BLaER1 treated with 17β-estradiol and CSF1 and Interleukin-3, amounts not matched to agents 10 nM and 100 nM (cell line): ENCODE measurements at regions not wholly inside any gene's neighbourhood (a gene's known extent, or its start where the extent isn't known, plus 50 kb on each side); places are given as distances from the start of the nearest gene placed in this dataset.

ENCODE experiments used
- H3K27ac ChIP-seq, 11 experiments: shearing (Covaris generic); formaldehyde crosslinking; 2 replicates each; pipeline ENCODE4 v1.8.1; 2022
- H3K27me3 ChIP-seq, 11 experiments: shearing (Covaris generic); formaldehyde crosslinking; 2 replicates each; pipeline ENCODE4 v1.8.1; 2022
- H3K36me3 ChIP-seq, 11 experiments: shearing (Covaris generic); formaldehyde crosslinking; 2 replicates each; pipeline ENCODE4 v1.8.1; 2022
- H3K4me1 ChIP-seq, 10 experiments: shearing (Covaris generic); formaldehyde crosslinking; 2 replicates each; pipeline ENCODE4 v1.8.1; 2022
- H3K4me2 ChIP-seq, 11 experiments: shearing (Covaris generic); formaldehyde crosslinking; 2 replicates each; pipeline ENCODE4 v1.8.1; 2022
- H3K4me3 ChIP-seq, 10 experiments: shearing (Covaris generic); formaldehyde crosslinking; 2 replicates each; pipeline ENCODE4 v1.8.1; 2022
- H3K9ac ChIP-seq, 11 experiments: shearing (Covaris generic); formaldehyde crosslinking; 2 replicates each; pipeline ENCODE4 v1.8.1; 2022
- H3K9me3 ChIP-seq, 11 experiments: shearing (Covaris generic); formaldehyde crosslinking; replicated peaks in 1 of 11; 2 replicates each; pipeline ENCODE4 v1.8.1; 2022
- H4K20me1 ChIP-seq, 11 experiments: shearing (Covaris generic); formaldehyde crosslinking; 2 replicates each; pipeline ENCODE4 v1.8.1; 2022
- Cebpa-rat ChIP-seq, 11 experiments: shearing (Covaris generic); IDR thresholded peaks; 2 replicates each; pipeline ENCODE4 v1.8.1; 2022

DNA sequence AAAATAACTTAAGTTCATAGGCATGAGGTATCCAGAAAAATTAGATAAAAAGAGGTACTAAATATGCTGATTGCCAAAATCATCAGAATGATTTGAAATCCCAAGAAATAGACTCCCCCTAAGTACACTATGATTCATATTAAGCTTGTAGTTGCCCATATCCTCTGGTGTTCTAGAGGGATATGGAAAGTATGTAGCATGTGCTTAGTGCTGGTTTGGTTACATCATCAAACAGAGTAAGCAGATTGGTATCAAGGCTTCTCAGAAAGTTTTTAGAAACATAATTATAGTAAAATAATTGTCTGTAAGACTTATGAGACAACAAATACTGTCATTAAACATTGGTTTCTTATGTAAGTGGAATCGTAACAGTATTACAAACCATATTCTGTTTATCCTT is 166.4 kb downstream of the FAXC start:
- no peak overlapping the region for H3K4me2 ChIP-seq
- TF ChIP-seq Cebpa-rat (IDR thresholded peaks at IDR 0.05), result no peak
- no peak overlapping the region for H3K4me3 ChIP-seq
- peaks cover 0 to 6% (median 0%) of the 10 kb centered on the region in 10 experiments; a peak in 3 of 20 replicates for H3K4me1 ChIP-seq
- peaks cover 11 to 43% (median 27%) of the 10 kb centered on the region in 11 experiments for H3K9me3 ChIP-seq
- no peak overlapping the region for H3K9ac ChIP-seq
- no peaks in the 10 kb centered on the region for H4K20me1 ChIP-seq
- H3K36me3 ChIP-seq, result no peaks in the 10 kb centered on the region
- no peak overlapping the region for H3K27ac ChIP-seq
- no peaks in the 10 kb centered on the region for H3K27me3 ChIP-seq

DNA sequence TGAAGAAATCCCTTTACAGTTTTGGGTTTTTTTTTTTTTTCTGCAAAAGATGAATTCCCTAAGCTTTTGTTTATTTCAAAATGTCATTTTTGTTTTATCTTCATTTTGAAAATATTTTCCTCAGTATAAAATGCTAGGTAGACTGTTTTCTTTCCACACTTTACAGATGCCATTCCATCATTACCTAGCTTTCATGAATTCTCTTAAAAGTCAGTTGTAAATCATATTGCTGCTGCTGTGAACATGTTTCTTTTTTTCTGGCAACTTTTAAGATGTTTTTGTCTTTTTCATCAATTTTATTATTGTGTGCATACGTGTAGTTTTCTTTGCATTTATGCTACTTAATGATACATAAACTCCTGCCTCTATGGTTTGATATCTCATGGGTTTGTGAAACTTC is 168.3 kb downstream of the FAXC start:
- Histone ChIP-seq H4K20me1 (no peaks in the 10 kb centered on the region), H3K9ac (no peak overlapping the region), H3K27ac (no peak overlapping the region), H3K4me2 (no peak overlapping the region), H3K4me1 (no peaks in the 10 kb centered on the region), H3K36me3 (no peaks in the 10 kb centered on the region), H3K27me3 (no peaks in the 10 kb centered on the region), H3K9me3 (peaks cover 11 to 43% (median 27%) of the 10 kb centered on the region in 11 experiments), H3K4me3 (no peak overlapping the region)
- TF ChIP-seq Cebpa-rat (IDR thresholded peaks at IDR 0.05), result no peak

DNA sequence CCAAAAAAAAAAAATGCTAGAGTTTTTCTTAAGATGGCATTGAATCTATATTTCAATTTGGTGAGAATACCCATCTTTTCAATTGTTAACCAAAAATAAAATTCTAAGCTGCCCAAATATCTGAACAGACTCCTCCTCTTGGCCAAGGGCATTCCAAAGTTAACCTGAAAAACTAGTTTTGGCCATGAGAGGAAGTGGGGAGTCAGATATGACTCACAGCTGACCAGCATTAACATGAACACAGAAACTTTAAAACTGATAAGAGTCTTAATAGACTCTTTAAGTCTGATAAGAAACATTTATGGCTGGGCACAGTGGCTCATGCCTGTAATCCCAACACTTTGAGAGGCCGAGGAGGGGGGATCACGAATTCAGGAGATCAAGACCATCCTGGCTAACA is 171.3 kb downstream of the FAXC start:
- H3K27me3 ChIP-seq, result no peaks in the 10 kb centered on the region
- H4K20me1 ChIP-seq, result no peaks in the 10 kb centered on the region
- no peaks in the 10 kb centered on the region for H3K36me3 ChIP-seq
- peaks cover 11 to 43% (median 27%) of the 10 kb centered on the region in 11 experiments for H3K9me3 ChIP-seq
- TF ChIP-seq Cebpa-rat (IDR thresholded peaks at IDR 0.05), result no peak
- H3K4me2 ChIP-seq, result no peak overlapping the region
- H3K4me1 ChIP-seq, result no peaks in the 10 kb centered on the region
- H3K27ac ChIP-seq, result no peak overlapping the region
- no peak overlapping the region for H3K4me3 ChIP-seq
- no peak overlapping the region for H3K9ac ChIP-seq

DNA sequence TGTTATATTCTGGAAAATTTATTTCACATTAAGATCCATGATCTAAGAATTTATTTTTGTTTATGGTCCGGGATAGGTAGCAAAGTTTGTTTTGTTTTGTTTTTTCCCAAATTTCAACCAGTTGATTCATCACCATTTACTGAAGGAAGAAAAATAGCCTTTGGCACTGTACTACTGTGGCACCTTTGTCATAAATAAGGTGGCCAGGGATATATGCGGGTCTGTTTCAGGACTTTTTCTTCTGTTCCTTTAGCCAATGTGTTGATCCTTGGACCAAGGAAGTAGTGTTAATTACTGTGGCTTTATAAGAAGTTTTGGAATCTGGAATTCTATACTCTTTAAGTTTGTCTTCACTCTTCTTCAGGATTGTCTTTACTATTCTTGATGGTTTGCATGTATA is 171.7 kb downstream of the FAXC start:
- no peak overlapping the region for H3K9ac ChIP-seq
- H4K20me1 ChIP-seq, result no peaks in the 10 kb centered on the region
- TF ChIP-seq Cebpa-rat (IDR thresholded peaks at IDR 0.05), result no peak
- no peaks in the 10 kb centered on the region for H3K36me3 ChIP-seq
- H3K27ac ChIP-seq, result no peak overlapping the region
- H3K4me2 ChIP-seq, result no peak overlapping the region
- H3K4me1 ChIP-seq, result no peaks in the 10 kb centered on the region
- peaks cover 11 to 43% (median 27%) of the 10 kb centered on the region in 11 experiments for H3K9me3 ChIP-seq
- H3K27me3 ChIP-seq, result no peaks in the 10 kb centered on the region
- H3K4me3 ChIP-seq, result no peak overlapping the region

DNA sequence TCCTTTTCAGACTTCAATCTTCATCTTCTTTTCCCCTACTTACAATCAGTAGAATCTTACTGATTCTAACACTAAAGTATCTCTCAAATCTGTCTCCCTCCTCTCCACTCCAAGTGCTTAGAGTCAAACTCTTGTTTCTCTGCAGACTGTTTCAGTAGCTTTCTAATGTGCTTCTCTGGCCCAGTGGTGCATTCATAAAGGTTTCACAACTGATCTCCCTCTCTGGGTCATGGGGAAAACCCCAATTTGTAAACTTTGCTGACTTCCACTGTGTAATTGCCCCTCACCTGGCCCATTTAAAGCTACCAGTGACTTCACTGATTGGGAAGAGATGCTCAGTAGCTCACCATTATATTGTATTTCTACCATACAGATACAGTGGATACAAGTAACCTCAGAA is 183.6 kb downstream of the FAXC start:
- H3K36me3 ChIP-seq, result no peaks in the 10 kb centered on the region
- H3K9ac ChIP-seq, result no peak overlapping the region
- H3K4me2 ChIP-seq, result no peak overlapping the region
- no peaks in the 10 kb centered on the region for H3K4me1 ChIP-seq
- H3K27me3 ChIP-seq, result no peaks in the 10 kb centered on the region
- H4K20me1 ChIP-seq, result no peaks in the 10 kb centered on the region
- H3K27ac ChIP-seq, result no peak overlapping the region
- H3K4me3 ChIP-seq, result no peak overlapping the region
- H3K9me3 ChIP-seq, result no peaks in the 10 kb centered on the region
- no peak for TF ChIP-seq Cebpa-rat (IDR thresholded peaks at IDR 0.05)

DNA sequence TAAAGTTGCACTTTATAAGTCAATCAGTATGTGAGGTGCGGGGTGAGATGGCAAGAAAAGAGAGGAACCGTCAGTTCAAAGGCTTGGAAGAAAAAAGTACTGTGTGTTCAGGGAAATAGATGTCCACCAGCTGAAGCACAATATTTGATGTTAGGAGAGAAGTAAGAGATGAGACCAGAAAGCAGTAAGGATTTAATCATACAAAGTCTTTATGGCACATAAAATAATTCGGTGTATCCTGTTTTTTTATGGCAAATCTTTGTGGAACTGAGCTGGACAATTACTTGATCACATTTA is 197.2 kb downstream of the FAXC start:
- no peak for TF ChIP-seq Cebpa-rat (IDR thresholded peaks at IDR 0.05)
- H3K36me3 ChIP-seq, result no peaks in the 10 kb centered on the region
- no peak overlapping the region for H3K4me3 ChIP-seq
- H3K4me2 ChIP-seq, result no peak overlapping the region
- H3K4me1 ChIP-seq, result no peaks in the 10 kb centered on the region
- H3K9me3 ChIP-seq, result peaks cover 0 to 9% (median 4%) of the 10 kb centered on the region in 11 experiments; a peak in 5 of 22 replicates
- no peaks in the 10 kb centered on the region for H4K20me1 ChIP-seq
- H3K27me3 ChIP-seq, result no peaks in the 10 kb centered on the region
- no peak overlapping the region for H3K9ac ChIP-seq
- no peak overlapping the region for H3K27ac ChIP-seq

DNA sequence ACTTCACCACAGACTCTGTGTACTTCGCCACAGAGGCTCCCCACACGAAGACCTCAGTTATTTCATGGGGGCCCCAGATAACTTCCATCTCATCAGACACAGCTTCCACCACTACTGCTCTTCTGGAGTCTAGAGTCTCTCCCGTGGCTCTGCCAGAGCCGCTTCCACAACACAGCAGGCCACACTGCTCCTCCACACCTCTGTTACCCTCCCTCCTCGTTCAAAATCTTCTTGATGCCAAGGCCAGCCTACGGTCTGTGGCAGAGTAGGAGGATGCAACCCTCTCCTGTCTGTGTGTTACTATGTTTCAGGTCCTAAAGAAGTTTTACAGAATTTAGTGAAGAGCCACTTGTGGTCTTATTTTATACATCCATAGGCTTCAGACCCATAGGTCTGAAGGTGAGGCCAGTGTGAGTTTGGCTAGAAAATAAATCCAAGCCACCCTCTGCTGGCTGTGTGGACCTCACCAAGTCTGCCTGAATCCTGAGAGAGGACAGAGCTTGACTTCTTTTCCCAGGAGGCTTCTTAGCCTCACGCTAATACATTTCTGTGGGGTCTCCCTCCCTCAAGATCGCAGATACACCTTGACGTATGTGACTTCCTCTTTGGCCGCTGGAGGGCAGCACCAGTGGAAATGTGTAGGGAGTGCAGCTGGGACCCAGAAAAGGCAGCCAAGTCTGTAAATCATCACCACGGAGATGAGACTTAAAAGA is 197.7 kb downstream of the FAXC start:
- Histone ChIP-seq H3K4me3 (no peak overlapping the region), H4K20me1 (no peaks in the 10 kb centered on the region), H3K36me3 (no peaks in the 10 kb centered on the region), H3K9ac (no peak overlapping the region), H3K27me3 (no peaks in the 10 kb centered on the region), H3K27ac (no peak overlapping the region), H3K9me3 (peaks cover 0 to 9% (median 4%) of the 10 kb centered on the region in 11 experiments; a peak in 5 of 22 replicates), H3K4me2 (no peak overlapping the region), H3K4me1 (no peaks in the 10 kb centered on the region)
- no peak for TF ChIP-seq Cebpa-rat (IDR thresholded peaks at IDR 0.05)

DNA sequence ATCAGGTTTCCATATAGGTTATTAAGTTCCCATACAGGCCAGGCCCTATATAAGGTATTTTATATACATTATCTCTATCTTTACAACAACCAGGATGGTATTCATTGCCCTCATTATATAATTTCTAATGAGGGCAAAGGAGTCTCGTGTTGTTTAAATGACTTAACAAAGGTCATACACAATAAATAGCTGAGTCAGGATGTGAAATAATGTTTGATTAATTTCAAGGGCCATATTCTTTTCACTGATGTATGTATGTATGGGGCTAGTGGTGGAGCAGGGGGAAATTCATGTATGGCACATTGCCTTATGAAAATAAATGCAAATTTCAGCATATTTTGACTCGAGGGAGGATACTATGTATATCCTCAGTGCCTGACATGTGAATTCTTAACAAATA is 200.7 kb downstream of the FAXC start:
- Histone ChIP-seq H3K4me1 (no peaks in the 10 kb centered on the region), H3K4me3 (no peak overlapping the region), H3K4me2 (no peak overlapping the region), H3K27ac (no peak overlapping the region), H3K9me3 (peaks cover 0 to 9% (median 4%) of the 10 kb centered on the region in 11 experiments; a peak in 5 of 22 replicates), H3K27me3 (no peaks in the 10 kb centered on the region), H4K20me1 (no peaks in the 10 kb centered on the region), H3K9ac (no peak overlapping the region), H3K36me3 (no peaks in the 10 kb centered on the region)
- no peak for TF ChIP-seq Cebpa-rat (IDR thresholded peaks at IDR 0.05)

DNA sequence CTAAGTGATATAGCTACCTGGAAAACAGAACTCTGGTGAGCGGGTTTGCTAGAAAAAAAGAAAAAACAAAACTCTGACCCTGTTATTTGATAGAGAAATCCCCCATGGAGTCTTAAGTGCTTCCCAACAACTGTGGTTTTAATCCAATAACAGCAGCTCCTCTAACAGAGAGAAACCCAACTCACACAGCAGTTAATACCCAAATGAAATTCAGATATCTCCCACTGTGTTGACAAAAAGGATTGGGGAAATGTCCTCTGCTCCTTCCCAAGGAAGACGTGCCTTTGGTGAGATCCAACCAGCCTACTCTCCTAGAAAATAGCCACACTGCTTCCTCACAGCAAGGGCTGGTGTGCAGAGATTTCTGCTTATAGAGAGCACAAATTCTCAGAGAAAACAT is 200.4 kb upstream of the FBXL4 start:
- TF ChIP-seq Cebpa-rat (IDR thresholded peaks at IDR 0.05), result no peak
- peaks cover 0 to 6% (median 4%) of the 10 kb centered on the region in 11 experiments; a peak in 5 of 22 replicates for H3K9me3 ChIP-seq
- H3K27ac ChIP-seq, result no peak overlapping the region
- no peaks in the 10 kb centered on the region for H3K36me3 ChIP-seq
- no peaks in the 10 kb centered on the region for H3K4me1 ChIP-seq
- H3K9ac ChIP-seq, result no peak overlapping the region
- H4K20me1 ChIP-seq, result no peaks in the 10 kb centered on the region
- H3K4me3 ChIP-seq, result no peak overlapping the region
- no peak overlapping the region for H3K4me2 ChIP-seq
- H3K27me3 ChIP-seq, result no peaks in the 10 kb centered on the region

DNA sequence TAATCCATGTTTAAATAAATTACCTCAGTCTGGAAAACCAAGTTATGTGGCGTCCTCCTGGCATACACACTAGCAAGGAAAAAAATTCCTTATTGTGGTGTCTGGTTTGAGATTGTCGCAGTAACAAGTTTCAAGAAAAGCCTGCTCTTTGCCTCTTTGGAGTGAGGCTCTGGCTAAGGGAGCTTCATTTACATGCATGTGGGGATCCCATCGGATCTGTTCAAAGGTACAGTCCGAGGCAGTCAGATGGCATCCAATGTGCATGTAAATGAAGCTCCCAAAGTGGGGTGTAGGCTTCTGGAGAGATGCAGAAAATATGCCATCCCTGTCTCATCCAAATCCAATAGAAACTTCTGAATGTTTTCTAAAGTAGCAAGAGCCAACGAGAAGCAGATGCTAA is 199.5 kb upstream of the FBXL4 start:
- TF ChIP-seq Cebpa-rat (IDR thresholded peaks at IDR 0.05), result no peak
- Histone ChIP-seq H3K4me3 (no peak overlapping the region), H3K9me3 (no peaks in the 10 kb centered on the region), H3K4me1 (no peaks in the 10 kb centered on the region), H3K9ac (no peak overlapping the region), H3K27ac (no peak overlapping the region), H3K36me3 (no peaks in the 10 kb centered on the region), H4K20me1 (no peaks in the 10 kb centered on the region), H3K27me3 (no peaks in the 10 kb centered on the region), H3K4me2 (no peak overlapping the region)
